ENCODE measurements at regions not wholly inside any gene's neighbourhood (a gene's known extent, or its start where the extent isn't known, plus 50 kb on each side); places are given as distances from the start of the nearest gene placed in this dataset.

DNA sequence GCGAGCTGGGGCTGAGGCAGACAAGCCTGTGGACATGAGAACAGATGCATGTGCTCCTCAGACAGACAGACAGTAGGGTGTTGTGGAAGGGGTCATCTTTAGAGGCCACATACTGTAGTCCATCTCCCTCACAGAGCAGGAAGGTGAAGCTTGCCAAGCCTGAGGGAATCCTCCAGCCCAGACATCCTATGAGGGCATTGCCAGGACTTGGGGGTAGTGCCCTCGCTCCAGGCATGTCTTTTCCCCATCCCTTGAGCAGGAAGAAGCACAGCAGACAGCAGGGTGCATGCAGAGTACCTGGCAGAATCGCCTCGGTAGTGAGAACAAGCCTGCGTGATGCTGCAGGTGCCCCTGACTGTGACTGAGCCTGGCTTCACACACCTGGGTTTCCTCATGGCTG lies 66.5 kb upstream of the CLDN5 start:
- Histone ChIP-seq H3K4me3 (ENCODE audit: low read depth, low read length) (no peak overlapping the region), H3K27me3 (replicated peaks; ENCODE audit: control insufficient read depth, insufficient read depth, low read length) (no peaks in the 10 kb centered on the region), H3K36me3 (ENCODE audit: control insufficient read depth, insufficient read depth, low read length) (no peaks in the 10 kb centered on the region), H3K9me3 (no peaks in the 10 kb centered on the region), H3K4me1 (no peaks in the 10 kb centered on the region)
- no TSS peak for BruUV-seq (replicated peaks)
- ChIA-PET CTCF (no interaction called here), POLR2A (no interaction called here)
- Mint-ChIP-seq H3K36me3 (ENCODE audit: insufficient read depth, unreplicated experiment) (no peaks in the 10 kb centered on the region), H3K4me3 (ENCODE audit: unreplicated experiment) (no peak overlapping the region), H3K9me3 (ENCODE audit: unreplicated experiment) (no peaks in the 10 kb centered on the region), H3K27ac (ENCODE audit: unreplicated experiment) (no peak overlapping the region), H3K4me1 (ENCODE audit: low read depth, unreplicated experiment) (no peaks in the 10 kb centered on the region), H3K27me3 (ENCODE audit: insufficient read depth, unreplicated experiment) (peaks cover 13% of the 10 kb centered on the region)
- intact Hi-C loops (cut with micrococcal nuclease; ENCODE audit: unreplicated experiment): no loop called here
- no peak for DNase-seq
- TF ChIP-seq, protein P1, sequence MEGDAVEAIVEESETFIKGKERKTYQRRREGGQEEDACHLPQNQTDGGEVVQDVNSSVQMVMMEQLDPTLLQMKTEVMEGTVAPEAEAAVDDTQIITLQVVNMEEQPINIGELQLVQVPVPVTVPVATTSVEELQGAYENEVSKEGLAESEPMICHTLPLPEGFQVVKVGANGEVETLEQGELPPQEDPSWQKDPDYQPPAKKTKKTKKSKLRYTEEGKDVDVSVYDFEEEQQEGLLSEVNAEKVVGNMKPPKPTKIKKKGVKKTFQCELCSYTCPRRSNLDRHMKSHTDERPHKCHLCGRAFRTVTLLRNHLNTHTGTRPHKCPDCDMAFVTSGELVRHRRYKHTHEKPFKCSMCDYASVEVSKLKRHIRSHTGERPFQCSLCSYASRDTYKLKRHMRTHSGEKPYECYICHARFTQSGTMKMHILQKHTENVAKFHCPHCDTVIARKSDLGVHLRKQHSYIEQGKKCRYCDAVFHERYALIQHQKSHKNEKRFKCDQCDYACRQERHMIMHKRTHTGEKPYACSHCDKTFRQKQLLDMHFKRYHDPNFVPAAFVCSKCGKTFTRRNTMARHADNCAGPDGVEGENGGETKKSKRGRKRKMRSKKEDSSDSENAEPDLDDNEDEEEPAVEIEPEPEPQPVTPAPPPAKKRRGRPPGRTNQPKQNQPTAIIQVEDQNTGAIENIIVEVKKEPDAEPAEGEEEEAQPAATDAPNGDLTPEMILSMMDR (IDR thresholded peaks at IDR 0.05; ENCODE audit: insufficient read depth in 1 of 2, low read depth in 1 of 2, low read length in 1 of 2, severe bottlenecking in 1 of 2, unreplicated experiment in 1 of 2): no peak

DNA sequence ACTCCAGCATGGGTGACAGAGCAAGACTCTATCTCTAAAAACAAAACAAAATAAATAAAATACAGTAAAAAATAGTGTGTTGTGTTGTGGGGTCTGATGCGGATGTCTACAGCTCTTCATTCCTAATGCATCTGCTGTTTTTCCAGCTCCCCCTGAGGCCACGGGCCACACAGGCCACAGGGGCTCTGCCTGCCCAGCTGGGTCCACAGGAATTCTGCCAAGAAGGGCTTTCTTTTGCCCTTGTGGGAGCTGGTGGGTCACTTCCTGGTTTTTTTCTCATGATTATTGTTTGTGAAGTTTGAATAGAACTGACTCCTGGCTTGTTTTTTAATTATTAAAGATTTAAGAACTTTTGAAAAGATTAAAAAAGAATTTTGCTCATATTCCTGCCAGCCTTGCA lies 67.4 kb upstream of the CLDN5 start:
- no peaks in the 10 kb centered on the region for H3K4me1 Mint-ChIP-seq (ENCODE audit: low read depth, unreplicated experiment)

DNA sequence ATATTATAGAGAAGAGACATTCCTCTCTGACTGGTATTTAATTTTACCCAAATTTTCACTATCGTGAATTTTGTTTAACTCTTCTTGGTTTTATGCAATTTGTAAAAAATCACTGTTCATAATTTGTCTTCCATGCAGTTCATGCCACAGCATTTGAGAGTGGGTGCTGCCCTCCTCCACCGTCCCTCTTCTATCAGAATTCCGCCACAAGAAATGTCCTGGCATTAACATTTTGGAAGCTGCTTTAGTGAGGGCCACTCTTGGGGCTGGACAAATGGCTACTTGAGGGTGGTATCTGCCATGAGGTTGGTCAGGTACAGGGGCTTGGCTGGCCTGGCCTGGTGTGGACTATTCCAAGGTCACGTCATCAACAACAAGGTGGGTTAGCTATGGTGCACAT lies 68.3 kb upstream of the CLDN5 start:
- TF ChIP-seq, protein P1 (IDR thresholded peaks at IDR 0.05; ENCODE audit: insufficient read depth in 1 of 2, low read depth in 1 of 2, low read length in 1 of 2, severe bottlenecking in 1 of 2, unreplicated experiment in 1 of 2): no peak
- intact Hi-C loops (cut with micrococcal nuclease; ENCODE audit: unreplicated experiment): no loop called here
- no peaks in the 10 kb centered on the region for H3K4me1 Mint-ChIP-seq (ENCODE audit: low read depth, unreplicated experiment)
- no TSS peak for BruUV-seq (replicated peaks)
- no peaks in the 10 kb centered on the region for H3K4me1 ChIP-seq
- no peak for DNase-seq
- no peaks in the 10 kb centered on the region for H3K9me3 Mint-ChIP-seq (ENCODE audit: unreplicated experiment)
- H3K4me3 ChIP-seq (ENCODE audit: low read depth, low read length): no peak overlapping the region
- H3K9me3 ChIP-seq: no peaks in the 10 kb centered on the region
- ChIA-PET CTCF (interaction anchor here (1.3 kb wide), 1 partner anchor 37 kb away, joined by 5 read pairs; no protein-coding TSS in a partner anchor), POLR2A (no interaction called here)
- H3K27me3 Mint-ChIP-seq (ENCODE audit: insufficient read depth, unreplicated experiment): peaks cover 8% of the 10 kb centered on the region
- no peaks in the 10 kb centered on the region for H3K36me3 Mint-ChIP-seq (ENCODE audit: insufficient read depth, unreplicated experiment)
- H3K27me3 ChIP-seq (replicated peaks; ENCODE audit: control insufficient read depth, insufficient read depth, low read length): no peaks in the 10 kb centered on the region
- H3K36me3 ChIP-seq (ENCODE audit: control insufficient read depth, insufficient read depth, low read length): no peaks in the 10 kb centered on the region
- H3K27ac Mint-ChIP-seq (ENCODE audit: unreplicated experiment): no peak overlapping the region
- no peak overlapping the region for H3K4me3 Mint-ChIP-seq (ENCODE audit: unreplicated experiment)

More for the DNA sequence above, 67.4 kb upstream of the CLDN5 start:
- Histone ChIP-seq H3K36me3 (ENCODE audit: control insufficient read depth, insufficient read depth, low read length) (no peaks in the 10 kb centered on the region), H3K27me3 (replicated peaks; ENCODE audit: control insufficient read depth, insufficient read depth, low read length) (no peaks in the 10 kb centered on the region), H3K9me3 (no peaks in the 10 kb centered on the region), H3K4me1 (no peaks in the 10 kb centered on the region), H3K4me3 (ENCODE audit: low read depth, low read length) (no peak overlapping the region)
- intact Hi-C loops (cut with micrococcal nuclease; ENCODE audit: unreplicated experiment): no loop called here
- Mint-ChIP-seq H3K4me3 (ENCODE audit: unreplicated experiment) (no peak overlapping the region), H3K36me3 (ENCODE audit: insufficient read depth, unreplicated experiment) (no peaks in the 10 kb centered on the region), H3K27ac (ENCODE audit: unreplicated experiment) (no peak overlapping the region), H3K9me3 (ENCODE audit: unreplicated experiment) (no peaks in the 10 kb centered on the region), H3K27me3 (ENCODE audit: insufficient read depth, unreplicated experiment) (peaks cover 13% of the 10 kb centered on the region)
- BruUV-seq (replicated peaks): no TSS peak
- ChIA-PET CTCF (no interaction called here), POLR2A (no interaction called here)
- no peak for DNase-seq
- TF ChIP-seq, protein P1 (IDR thresholded peaks at IDR 0.05; ENCODE audit: insufficient read depth in 1 of 2, low read depth in 1 of 2, low read length in 1 of 2, severe bottlenecking in 1 of 2, unreplicated experiment in 1 of 2): no peak
